ENCODE measurements at regions not wholly inside any gene's neighbourhood (a gene's known extent, or its start where the extent isn't known, plus 50 kb on each side); places are given as distances from the start of the nearest gene placed in this dataset.
"Not testable (repeated sequence)": the region's sequence is repeated elsewhere in the genome, so short reads cannot be mapped to it uniquely, and the experiment has no call there.

DNA sequence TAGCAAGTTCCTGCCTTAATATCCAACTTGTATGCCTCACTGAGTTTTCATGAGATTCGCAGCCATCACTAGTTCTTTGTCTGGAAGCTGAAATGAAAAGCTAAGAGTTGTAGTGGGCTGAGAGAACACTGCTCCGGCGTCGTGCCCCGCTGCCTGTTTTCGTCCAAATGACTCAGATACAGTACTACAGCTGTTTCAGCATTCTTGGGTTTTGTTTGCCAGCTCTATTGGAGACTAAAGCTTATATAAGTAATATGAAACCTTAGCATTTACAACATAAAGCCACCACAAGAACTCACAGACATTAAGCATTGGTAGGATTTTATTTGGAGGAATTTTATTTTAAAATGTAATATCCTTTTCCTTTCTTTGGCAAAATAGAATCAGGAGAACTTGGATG is 299.7 kb downstream of the DLEU7 start:
- ChIA-PET POLR2A (interaction anchor here (0.6 kb wide), 1 partner anchor 255 kb away, joined by 3 read pairs; no protein-coding TSS in a partner anchor), CTCF (interaction anchor here (0.5 to 0.9 kb wide), 2 partner anchors 22 to 257 kb away, joined by 3 read pairs; no protein-coding TSS in a partner anchor)
- no peak for DNase-seq (ENCODE audit: low read depth)
- no peaks in the 10 kb centered on the region for H3K27me3 ChIP-seq (ENCODE audit: control insufficient read depth, insufficient read depth, low read length)
- no peaks in the 10 kb centered on the region for H3K36me3 ChIP-seq (ENCODE audit: control insufficient read depth, insufficient read depth, low read length)
- TF ChIP-seq, protein P1, sequence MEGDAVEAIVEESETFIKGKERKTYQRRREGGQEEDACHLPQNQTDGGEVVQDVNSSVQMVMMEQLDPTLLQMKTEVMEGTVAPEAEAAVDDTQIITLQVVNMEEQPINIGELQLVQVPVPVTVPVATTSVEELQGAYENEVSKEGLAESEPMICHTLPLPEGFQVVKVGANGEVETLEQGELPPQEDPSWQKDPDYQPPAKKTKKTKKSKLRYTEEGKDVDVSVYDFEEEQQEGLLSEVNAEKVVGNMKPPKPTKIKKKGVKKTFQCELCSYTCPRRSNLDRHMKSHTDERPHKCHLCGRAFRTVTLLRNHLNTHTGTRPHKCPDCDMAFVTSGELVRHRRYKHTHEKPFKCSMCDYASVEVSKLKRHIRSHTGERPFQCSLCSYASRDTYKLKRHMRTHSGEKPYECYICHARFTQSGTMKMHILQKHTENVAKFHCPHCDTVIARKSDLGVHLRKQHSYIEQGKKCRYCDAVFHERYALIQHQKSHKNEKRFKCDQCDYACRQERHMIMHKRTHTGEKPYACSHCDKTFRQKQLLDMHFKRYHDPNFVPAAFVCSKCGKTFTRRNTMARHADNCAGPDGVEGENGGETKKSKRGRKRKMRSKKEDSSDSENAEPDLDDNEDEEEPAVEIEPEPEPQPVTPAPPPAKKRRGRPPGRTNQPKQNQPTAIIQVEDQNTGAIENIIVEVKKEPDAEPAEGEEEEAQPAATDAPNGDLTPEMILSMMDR (IDR thresholded peaks at IDR 0.05; ENCODE audit: insufficient read depth, low read depth, low read length), result no peak
- H3K4me3 ChIP-seq (ENCODE audit: low read depth, low read length), result no peak overlapping the region

GRCh38 chr13:50544211-50544610 is 299.3 kb downstream of the DLEU7 start:
- no peaks in the 10 kb centered on the region for H3K27me3 ChIP-seq (ENCODE audit: control insufficient read depth, insufficient read depth, low read length)
- ChIA-PET CTCF (interaction anchor here (0.5 kb wide), 1 partner anchor 22 kb away, joined by 3 read pairs; no protein-coding TSS in a partner anchor), POLR2A (no interaction called here)
- H3K36me3 ChIP-seq (ENCODE audit: control insufficient read depth, insufficient read depth, low read length), result no peaks in the 10 kb centered on the region
- no peak overlapping the region for H3K4me3 ChIP-seq (ENCODE audit: low read depth, low read length)
- TF ChIP-seq, protein P1 (IDR thresholded peaks at IDR 0.05; ENCODE audit: insufficient read depth, low read depth, low read length), result no peak
- no peak for DNase-seq (ENCODE audit: low read depth)

GRCh38 chr13:50547175-50547574 is 296.3 kb downstream of the DLEU7 start:
- H3K27me3 ChIP-seq (ENCODE audit: control insufficient read depth, insufficient read depth, low read length); H3K4me3 ChIP-seq (ENCODE audit: low read depth, low read length); CTCF ChIA-PET; H3K36me3 ChIP-seq (ENCODE audit: control insufficient read depth, insufficient read depth, low read length); DNase-seq (ENCODE audit: low read depth); POLR2A ChIA-PET: not testable (repeated sequence)

DNA sequence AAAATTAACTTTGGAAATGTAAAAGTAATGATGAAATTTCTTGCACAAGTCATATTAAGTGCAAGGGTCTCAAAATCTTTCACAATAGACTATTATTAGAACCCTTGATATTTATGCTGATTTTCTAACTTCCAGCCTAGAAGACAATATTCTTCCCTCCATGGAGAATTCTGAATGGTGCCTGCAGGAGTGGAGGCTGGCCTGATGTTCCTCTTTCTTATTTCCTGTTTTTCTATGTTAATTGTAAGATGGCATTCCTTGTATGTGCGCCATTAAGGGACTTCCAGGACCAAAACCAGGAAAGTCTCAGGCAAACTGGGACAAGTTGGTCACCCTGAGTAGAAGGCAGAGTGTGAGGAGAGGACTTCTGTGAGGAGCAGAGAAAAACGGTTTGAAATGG is 294.9 kb downstream of the DLEU7 start:
- POLR2A ChIA-PET, result no interaction called here
- TF ChIP-seq, protein P1 (IDR thresholded peaks at IDR 0.05; ENCODE audit: insufficient read depth, low read depth, low read length), result no peak
- no peak overlapping the region for H3K4me3 ChIP-seq (ENCODE audit: low read depth, low read length)
- H3K36me3 ChIP-seq (ENCODE audit: control insufficient read depth, insufficient read depth, low read length), result no peaks in the 10 kb centered on the region
- DNase-seq (ENCODE audit: low read depth), result no peak
- H3K27me3 ChIP-seq (ENCODE audit: control insufficient read depth, insufficient read depth, low read length), result no peaks in the 10 kb centered on the region
- CTCF ChIA-PET, result no interaction called here

- DNase-seq (ENCODE audit: low read depth), result no peak
- CTCF ChIA-PET, result interaction anchor here (0.6 to 0.9 kb wide), 2 partner anchors 17 to 21 kb away, joined by 3 read pairs; no protein-coding TSS in a partner anchor
- POLR2A ChIA-PET, result no interaction called here
- Histone ChIP-seq H3K27me3 (ENCODE audit: control insufficient read depth, insufficient read depth, low read length) (no peaks in the 10 kb centered on the region), H3K4me3 (ENCODE audit: low read depth, low read length) (no peak overlapping the region), H3K36me3 (ENCODE audit: control insufficient read depth, insufficient read depth, low read length) (no peaks in the 10 kb centered on the region)
- TF ChIP-seq, protein P1 (IDR thresholded peaks at IDR 0.05; ENCODE audit: insufficient read depth, low read depth, low read length), result no peak
Measured at GRCh38 chr13:50549221-50549942, 294.1 kb downstream of the DLEU7 start.

Measured in BJ (cell line).